ENCODE measurements at regions not wholly inside any gene's neighbourhood (a gene's known extent, or its start where the extent isn't known, plus 50 kb on each side); places are given as distances from the start of the nearest gene placed in this dataset.

DNA sequence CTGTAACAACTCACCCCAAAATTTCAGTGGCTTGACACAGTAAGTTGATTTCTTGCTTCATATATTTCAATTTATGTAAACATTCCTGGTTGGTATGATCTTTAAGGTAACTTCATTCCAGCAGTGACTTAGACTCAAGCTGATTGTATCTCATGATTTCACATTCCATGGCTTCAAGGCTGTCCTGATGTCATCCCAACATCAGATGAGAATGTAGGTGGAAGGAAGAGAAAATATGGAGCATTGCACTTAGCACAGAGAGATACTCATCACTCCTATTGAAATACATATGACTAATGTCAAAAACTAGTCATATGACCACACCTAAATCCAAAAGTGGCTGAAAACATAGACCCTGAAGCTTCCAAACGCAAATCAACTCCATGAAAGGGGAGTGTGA lies 793.8 kb downstream of the TBL1XR1 start (continued):
- TF ChIP-seq, protein P1, sequence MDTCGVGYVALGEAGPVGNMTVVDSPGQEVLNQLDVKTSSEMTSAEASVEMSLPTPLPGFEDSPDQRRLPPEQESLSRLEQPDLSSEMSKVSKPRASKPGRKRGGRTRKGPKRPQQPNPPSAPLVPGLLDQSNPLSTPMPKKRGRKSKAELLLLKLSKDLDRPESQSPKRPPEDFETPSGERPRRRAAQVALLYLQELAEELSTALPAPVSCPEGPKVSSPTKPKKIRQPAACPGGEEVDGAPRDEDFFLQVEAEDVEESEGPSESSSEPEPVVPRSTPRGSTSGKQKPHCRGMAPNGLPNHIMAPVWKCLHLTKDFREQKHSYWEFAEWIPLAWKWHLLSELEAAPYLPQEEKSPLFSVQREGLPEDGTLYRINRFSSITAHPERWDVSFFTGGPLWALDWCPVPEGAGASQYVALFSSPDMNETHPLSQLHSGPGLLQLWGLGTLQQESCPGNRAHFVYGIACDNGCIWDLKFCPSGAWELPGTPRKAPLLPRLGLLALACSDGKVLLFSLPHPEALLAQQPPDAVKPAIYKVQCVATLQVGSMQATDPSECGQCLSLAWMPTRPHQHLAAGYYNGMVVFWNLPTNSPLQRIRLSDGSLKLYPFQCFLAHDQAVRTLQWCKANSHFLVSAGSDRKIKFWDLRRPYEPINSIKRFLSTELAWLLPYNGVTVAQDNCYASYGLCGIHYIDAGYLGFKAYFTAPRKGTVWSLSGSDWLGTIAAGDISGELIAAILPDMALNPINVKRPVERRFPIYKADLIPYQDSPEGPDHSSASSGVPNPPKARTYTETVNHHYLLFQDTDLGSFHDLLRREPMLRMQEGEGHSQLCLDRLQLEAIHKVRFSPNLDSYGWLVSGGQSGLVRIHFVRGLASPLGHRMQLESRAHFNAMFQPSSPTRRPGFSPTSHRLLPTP (IDR thresholded peaks at IDR 0.05; ENCODE audit: borderline replicate concordance, extremely low read depth, insufficient read length) = no peak
- no peak for TF ChIP-seq ZNF146 (CRISPR knock-in tag; IDR thresholded peaks at IDR 0.05; ENCODE audit: unreplicated experiment)
- no peak for TF ChIP-seq CXXC5 (CRISPR knock-in tag; IDR thresholded peaks at IDR 0.05)
- TF ChIP-seq, protein P2, sequence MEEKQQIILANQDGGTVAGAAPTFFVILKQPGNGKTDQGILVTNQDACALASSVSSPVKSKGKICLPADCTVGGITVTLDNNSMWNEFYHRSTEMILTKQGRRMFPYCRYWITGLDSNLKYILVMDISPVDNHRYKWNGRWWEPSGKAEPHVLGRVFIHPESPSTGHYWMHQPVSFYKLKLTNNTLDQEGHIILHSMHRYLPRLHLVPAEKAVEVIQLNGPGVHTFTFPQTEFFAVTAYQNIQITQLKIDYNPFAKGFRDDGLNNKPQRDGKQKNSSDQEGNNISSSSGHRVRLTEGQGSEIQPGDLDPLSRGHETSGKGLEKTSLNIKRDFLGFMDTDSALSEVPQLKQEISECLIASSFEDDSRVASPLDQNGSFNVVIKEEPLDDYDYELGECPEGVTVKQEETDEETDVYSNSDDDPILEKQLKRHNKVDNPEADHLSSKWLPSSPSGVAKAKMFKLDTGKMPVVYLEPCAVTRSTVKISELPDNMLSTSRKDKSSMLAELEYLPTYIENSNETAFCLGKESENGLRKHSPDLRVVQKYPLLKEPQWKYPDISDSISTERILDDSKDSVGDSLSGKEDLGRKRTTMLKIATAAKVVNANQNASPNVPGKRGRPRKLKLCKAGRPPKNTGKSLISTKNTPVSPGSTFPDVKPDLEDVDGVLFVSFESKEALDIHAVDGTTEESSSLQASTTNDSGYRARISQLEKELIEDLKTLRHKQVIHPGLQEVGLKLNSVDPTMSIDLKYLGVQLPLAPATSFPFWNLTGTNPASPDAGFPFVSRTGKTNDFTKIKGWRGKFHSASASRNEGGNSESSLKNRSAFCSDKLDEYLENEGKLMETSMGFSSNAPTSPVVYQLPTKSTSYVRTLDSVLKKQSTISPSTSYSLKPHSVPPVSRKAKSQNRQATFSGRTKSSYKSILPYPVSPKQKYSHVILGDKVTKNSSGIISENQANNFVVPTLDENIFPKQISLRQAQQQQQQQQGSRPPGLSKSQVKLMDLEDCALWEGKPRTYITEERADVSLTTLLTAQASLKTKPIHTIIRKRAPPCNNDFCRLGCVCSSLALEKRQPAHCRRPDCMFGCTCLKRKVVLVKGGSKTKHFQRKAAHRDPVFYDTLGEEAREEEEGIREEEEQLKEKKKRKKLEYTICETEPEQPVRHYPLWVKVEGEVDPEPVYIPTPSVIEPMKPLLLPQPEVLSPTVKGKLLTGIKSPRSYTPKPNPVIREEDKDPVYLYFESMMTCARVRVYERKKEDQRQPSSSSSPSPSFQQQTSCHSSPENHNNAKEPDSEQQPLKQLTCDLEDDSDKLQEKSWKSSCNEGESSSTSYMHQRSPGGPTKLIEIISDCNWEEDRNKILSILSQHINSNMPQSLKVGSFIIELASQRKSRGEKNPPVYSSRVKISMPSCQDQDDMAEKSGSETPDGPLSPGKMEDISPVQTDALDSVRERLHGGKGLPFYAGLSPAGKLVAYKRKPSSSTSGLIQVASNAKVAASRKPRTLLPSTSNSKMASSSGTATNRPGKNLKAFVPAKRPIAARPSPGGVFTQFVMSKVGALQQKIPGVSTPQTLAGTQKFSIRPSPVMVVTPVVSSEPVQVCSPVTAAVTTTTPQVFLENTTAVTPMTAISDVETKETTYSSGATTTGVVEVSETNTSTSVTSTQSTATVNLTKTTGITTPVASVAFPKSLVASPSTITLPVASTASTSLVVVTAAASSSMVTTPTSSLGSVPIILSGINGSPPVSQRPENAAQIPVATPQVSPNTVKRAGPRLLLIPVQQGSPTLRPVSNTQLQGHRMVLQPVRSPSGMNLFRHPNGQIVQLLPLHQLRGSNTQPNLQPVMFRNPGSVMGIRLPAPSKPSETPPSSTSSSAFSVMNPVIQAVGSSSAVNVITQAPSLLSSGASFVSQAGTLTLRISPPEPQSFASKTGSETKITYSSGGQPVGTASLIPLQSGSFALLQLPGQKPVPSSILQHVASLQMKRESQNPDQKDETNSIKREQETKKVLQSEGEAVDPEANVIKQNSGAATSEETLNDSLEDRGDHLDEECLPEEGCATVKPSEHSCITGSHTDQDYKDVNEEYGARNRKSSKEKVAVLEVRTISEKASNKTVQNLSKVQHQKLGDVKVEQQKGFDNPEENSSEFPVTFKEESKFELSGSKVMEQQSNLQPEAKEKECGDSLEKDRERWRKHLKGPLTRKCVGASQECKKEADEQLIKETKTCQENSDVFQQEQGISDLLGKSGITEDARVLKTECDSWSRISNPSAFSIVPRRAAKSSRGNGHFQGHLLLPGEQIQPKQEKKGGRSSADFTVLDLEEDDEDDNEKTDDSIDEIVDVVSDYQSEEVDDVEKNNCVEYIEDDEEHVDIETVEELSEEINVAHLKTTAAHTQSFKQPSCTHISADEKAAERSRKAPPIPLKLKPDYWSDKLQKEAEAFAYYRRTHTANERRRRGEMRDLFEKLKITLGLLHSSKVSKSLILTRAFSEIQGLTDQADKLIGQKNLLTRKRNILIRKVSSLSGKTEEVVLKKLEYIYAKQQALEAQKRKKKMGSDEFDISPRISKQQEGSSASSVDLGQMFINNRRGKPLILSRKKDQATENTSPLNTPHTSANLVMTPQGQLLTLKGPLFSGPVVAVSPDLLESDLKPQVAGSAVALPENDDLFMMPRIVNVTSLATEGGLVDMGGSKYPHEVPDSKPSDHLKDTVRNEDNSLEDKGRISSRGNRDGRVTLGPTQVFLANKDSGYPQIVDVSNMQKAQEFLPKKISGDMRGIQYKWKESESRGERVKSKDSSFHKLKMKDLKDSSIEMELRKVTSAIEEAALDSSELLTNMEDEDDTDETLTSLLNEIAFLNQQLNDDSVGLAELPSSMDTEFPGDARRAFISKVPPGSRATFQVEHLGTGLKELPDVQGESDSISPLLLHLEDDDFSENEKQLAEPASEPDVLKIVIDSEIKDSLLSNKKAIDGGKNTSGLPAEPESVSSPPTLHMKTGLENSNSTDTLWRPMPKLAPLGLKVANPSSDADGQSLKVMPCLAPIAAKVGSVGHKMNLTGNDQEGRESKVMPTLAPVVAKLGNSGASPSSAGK (IDR thresholded peaks at IDR 0.05) = no peak
- TF ChIP-seq ZFPM2 (CRISPR knock-in tag; IDR thresholded peaks at IDR 0.05) = no peak
- no peak for TF ChIP-seq GABPA (tag; conservative IDR thresholded peaks at IDR 0.05; ENCODE audit: low read depth)
- TF ChIP-seq ZEB2 (IDR thresholded peaks at IDR 0.05) = no peak
- no peak for TF ChIP-seq RBM15 (IDR thresholded peaks at IDR 0.05; ENCODE audit: insufficient read depth, low read length)
- TF ChIP-seq HMGN3 (IDR thresholded peaks at IDR 0.05; ENCODE audit: borderline replicate concordance, extremely low read depth, insufficient read length, low read depth, low read length) = no peak
- no peak for TF ChIP-seq RB1 (IDR thresholded peaks at IDR 0.05; ENCODE audit: low read depth)
- TF ChIP-seq MCM5 (IDR thresholded peaks at IDR 0.05; ENCODE audit: low read depth) = no peak
- TF ChIP-seq, protein P3, sequence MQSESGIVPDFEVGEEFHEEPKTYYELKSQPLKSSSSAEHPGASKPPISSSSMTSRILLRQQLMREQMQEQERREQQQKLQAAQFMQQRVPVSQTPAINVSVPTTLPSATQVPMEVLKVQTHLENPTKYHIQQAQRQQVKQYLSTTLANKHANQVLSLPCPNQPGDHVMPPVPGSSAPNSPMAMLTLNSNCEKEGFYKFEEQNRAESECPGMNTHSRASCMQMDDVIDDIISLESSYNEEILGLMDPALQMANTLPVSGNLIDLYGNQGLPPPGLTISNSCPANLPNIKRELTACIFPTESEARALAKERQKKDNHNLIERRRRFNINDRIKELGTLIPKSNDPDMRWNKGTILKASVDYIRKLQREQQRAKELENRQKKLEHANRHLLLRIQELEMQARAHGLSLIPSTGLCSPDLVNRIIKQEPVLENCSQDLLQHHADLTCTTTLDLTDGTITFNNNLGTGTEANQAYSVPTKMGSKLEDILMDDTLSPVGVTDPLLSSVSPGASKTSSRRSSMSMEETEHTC (IDR thresholded peaks at IDR 0.05) = no peak

All from K562 (cell line).